ENCODE measurements at regions not wholly inside any gene's neighbourhood (a gene's known extent, or its start where the extent isn't known, plus 50 kb on each side); places are given as distances from the start of the nearest gene placed in this dataset.

DNA sequence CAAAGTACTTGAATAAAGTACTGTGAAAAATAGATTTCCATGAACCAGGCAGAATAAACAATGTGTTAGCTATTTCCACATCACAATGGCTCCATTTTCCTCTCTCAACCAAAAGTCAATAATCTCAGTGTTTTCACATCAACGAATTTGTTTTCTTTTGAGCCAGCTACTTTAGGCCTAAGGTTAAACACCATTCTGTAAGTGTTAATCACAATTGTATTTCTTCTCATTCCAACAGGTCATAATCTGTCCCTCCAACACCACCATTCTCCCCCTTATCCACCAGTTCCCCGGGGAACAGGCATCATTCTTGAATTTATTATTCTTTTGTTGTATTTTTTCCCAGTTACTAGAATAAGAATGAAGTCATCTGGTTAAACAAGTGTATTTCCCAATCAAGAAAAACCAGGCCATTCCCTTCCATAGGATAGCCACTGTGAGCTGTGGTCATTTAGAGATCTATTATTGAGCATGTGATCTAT lies 66.2 kb upstream of the PALMD start:
- no peak for TF ChIP-seq EZH2 (IDR thresholded peaks at IDR 0.05; ENCODE audit: borderline replicate concordance)
- TF ChIP-seq, protein P1, sequence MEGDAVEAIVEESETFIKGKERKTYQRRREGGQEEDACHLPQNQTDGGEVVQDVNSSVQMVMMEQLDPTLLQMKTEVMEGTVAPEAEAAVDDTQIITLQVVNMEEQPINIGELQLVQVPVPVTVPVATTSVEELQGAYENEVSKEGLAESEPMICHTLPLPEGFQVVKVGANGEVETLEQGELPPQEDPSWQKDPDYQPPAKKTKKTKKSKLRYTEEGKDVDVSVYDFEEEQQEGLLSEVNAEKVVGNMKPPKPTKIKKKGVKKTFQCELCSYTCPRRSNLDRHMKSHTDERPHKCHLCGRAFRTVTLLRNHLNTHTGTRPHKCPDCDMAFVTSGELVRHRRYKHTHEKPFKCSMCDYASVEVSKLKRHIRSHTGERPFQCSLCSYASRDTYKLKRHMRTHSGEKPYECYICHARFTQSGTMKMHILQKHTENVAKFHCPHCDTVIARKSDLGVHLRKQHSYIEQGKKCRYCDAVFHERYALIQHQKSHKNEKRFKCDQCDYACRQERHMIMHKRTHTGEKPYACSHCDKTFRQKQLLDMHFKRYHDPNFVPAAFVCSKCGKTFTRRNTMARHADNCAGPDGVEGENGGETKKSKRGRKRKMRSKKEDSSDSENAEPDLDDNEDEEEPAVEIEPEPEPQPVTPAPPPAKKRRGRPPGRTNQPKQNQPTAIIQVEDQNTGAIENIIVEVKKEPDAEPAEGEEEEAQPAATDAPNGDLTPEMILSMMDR (IDR thresholded peaks at IDR 0.05; ENCODE audit: poor library complexity): no peak
